Neural progenitor cell (in vitro differentiated cells): ENCODE measurements at regions not wholly inside any gene's neighbourhood (a gene's known extent, or its start where the extent isn't known, plus 50 kb on each side); places are given as distances from the start of the nearest gene placed in this dataset.
"Not testable (repeated sequence)": the region's sequence is repeated elsewhere in the genome, so short reads cannot be mapped to it uniquely, and the experiment has no call there.

Experiments used
- DNase-seq: peaks from one replicate; pipeline ENCODE4 v3.0.0-alpha.2; 2016; ENCODE audit warnings: low spot score
- H2AFZ ChIP-seq: fragments of 200-600 bp; sonication (generic); replicated peaks from 2 replicates; pipeline ENCODE4 v1.6.1; 2016; ENCODE audit warnings: antibody characterized with exemption
- H3F3A ChIP-seq: fragments of 200-600 bp; sonication (generic); 2 replicates; pipeline ENCODE4 v1.6.1; 2016; ENCODE audit warnings: antibody characterized with exemption, low read depth
- H3K27ac ChIP-seq: fragments of 200-600 bp; sonication (generic); 2 replicates; pipeline ENCODE4 v1.5.1; 2016; ENCODE audit warnings: mild to moderate bottlenecking
- H3K27me3 ChIP-seq: fragments of 200-600 bp; sonication (generic); 2 replicates; pipeline ENCODE4 v1.6.1; 2016; ENCODE audit warnings: mild to moderate bottlenecking, moderate library complexity
- H3K36me3 ChIP-seq: fragments of 200-600 bp; sonication (generic); 2 replicates; pipeline ENCODE4 v1.5.1; 2016
- H3K4me1 ChIP-seq: fragments of 200-600 bp; sonication (generic); 2 replicates; pipeline ENCODE4 v1.6.1; 2016; ENCODE audit warnings: mixed run types
- H3K4me2 ChIP-seq: fragments of 200-600 bp; sonication (generic); 2 replicates; pipeline ENCODE4 v1.6.1; 2016
- H3K4me3 ChIP-seq: fragments of 200-600 bp; sonication (generic); 2 replicates; pipeline ENCODE4 v1.5.1; 2016
- H3K79me2 ChIP-seq: fragments of 200-600 bp; sonication (generic); 2 replicates; pipeline ENCODE4 v1.6.1; 2016; ENCODE audit warnings: low read depth
- H3K9ac ChIP-seq: fragments of 200-600 bp; sonication (generic); 2 replicates; pipeline ENCODE4 v1.6.1; 2016
- H3K9me3 ChIP-seq: fragments of 200-600 bp; sonication (generic); 2 replicates; pipeline ENCODE4 v1.5.1; 2016; ENCODE audit warnings: low read depth
- H4K20me1 ChIP-seq: fragments of 200-600 bp; sonication (generic); 2 replicates; pipeline ENCODE4 v1.6.1; 2016; ENCODE audit warnings: low read depth
- H3K27ac Mint-ChIP-seq: 3 replicates; pipeline ENCODE4 v1.8.0; 2021; ENCODE audit warnings: mixed read lengths
- H3K27me3 Mint-ChIP-seq: 2 replicates; pipeline ENCODE4 v1.8.0; 2022; ENCODE audit warnings: low read depth, mild to moderate bottlenecking, inconsistent platforms, moderate library complexity, mixed read lengths; ENCODE audit not compliant: insufficient read depth
- H3K36me3 Mint-ChIP-seq: 3 replicates; pipeline ENCODE4 v1.8.0; 2021; ENCODE audit warnings: mixed read lengths
- H3K4me1 Mint-ChIP-seq: 3 replicates; pipeline ENCODE4 v1.8.0; 2021; ENCODE audit warnings: mixed read lengths
- H3K4me3 Mint-ChIP-seq: 3 replicates; pipeline ENCODE4 v1.8.0; 2021; ENCODE audit warnings: mild to moderate bottlenecking, moderate library complexity, mixed read lengths
- H3K9me3 Mint-ChIP-seq: 3 replicates; pipeline ENCODE4 v1.8.0; 2020; ENCODE audit warnings: mixed read lengths
- CTCF ChIP-seq: fragments of 200-600 bp; sonication (generic); IDR thresholded peaks from 2 replicates; pipeline ENCODE4 v1.5.1; 2017; ENCODE audit warnings: antibody characterized with exemption, mild to moderate bottlenecking
- EZH2 ChIP-seq: fragments of 200-600 bp; sonication (generic); IDR thresholded peaks from 2 replicates; pipeline ENCODE4 v1.6.1; 2017; ENCODE audit warnings: antibody characterized with exemption, mild to moderate bottlenecking, moderate library complexity
- EZH2phosphoT487 ChIP-seq: fragments of 200-600 bp; sonication (generic); IDR thresholded peaks from 2 replicates; pipeline ENCODE4 v1.6.1; 2017; ENCODE audit warnings: antibody characterized with exemption

- H3K4me2 ChIP-seq, H3K4me1 Mint-ChIP-seq, H3K27me3 ChIP-seq, H3K27ac Mint-ChIP-seq, H3K4me3 Mint-ChIP-seq, H3K36me3 Mint-ChIP-seq, H3K9ac ChIP-seq, H3K4me3 ChIP-seq, H3K27me3 Mint-ChIP-seq, H3K27ac ChIP-seq, H3K4me1 ChIP-seq, H3F3A ChIP-seq, H3K9me3 ChIP-seq, H2AFZ ChIP-seq, H3K36me3 ChIP-seq, H3K79me2 ChIP-seq, DNase-seq, H4K20me1 ChIP-seq: not testable (repeated sequence)
- peaks cover 23% of the 10 kb centered on the region for H3K9me3 Mint-ChIP-seq
Observed at GRCh38 chr2:132068407-132068806, 93.3 kb downstream of the ANKRD30BL start.

- not testable (repeated sequence) for H2AFZ ChIP-seq, H3K27ac Mint-ChIP-seq, H3K4me1 Mint-ChIP-seq, H3K4me2 ChIP-seq, H3K36me3 Mint-ChIP-seq, H4K20me1 ChIP-seq, H3K79me2 ChIP-seq, H3K9me3 ChIP-seq, H3F3A ChIP-seq, H3K27me3 ChIP-seq, H3K4me1 ChIP-seq, H3K4me3 ChIP-seq, H3K9ac ChIP-seq, H3K27me3 Mint-ChIP-seq, H3K36me3 ChIP-seq, H3K4me3 Mint-ChIP-seq, H3K27ac ChIP-seq, DNase-seq
- peaks cover 23% of the 10 kb centered on the region for H3K9me3 Mint-ChIP-seq
Observed at GRCh38 chr2:132065391-132065790, 96.4 kb downstream of the ANKRD30BL start.

GRCh38 chr2:132039609-132040236, 122.0 kb downstream of the ANKRD30BL start:
- Mint-ChIP-seq H3K4me3 (peak overlapping the region; percentile 76), H3K4me1 (peaks cover 12% of the 10 kb centered on the region)
- not testable (repeated sequence) for H3K36me3 ChIP-seq, H2AFZ ChIP-seq, DNase-seq, H3K9ac ChIP-seq, H3K4me3 ChIP-seq, H3K9me3 Mint-ChIP-seq, H3K9me3 ChIP-seq, H4K20me1 ChIP-seq, H3K79me2 ChIP-seq, H3K27ac ChIP-seq, H3K4me1 ChIP-seq, H3K27me3 Mint-ChIP-seq, H3K36me3 Mint-ChIP-seq, H3F3A ChIP-seq, H3K27ac Mint-ChIP-seq
- Histone ChIP-seq H3K27me3 (peaks cover 39% of the 10 kb centered on the region), H3K4me2 (peak overlapping the region; percentile 95)

- H3K27ac Mint-ChIP-seq: peak overlapping the region; percentile 62
- H3K9me3 Mint-ChIP-seq, H3K36me3 Mint-ChIP-seq, H3F3A ChIP-seq, H3K27me3 Mint-ChIP-seq, H4K20me1 ChIP-seq, H3K27ac ChIP-seq, H3K9ac ChIP-seq, H3K9me3 ChIP-seq, H3K4me1 ChIP-seq, H3K36me3 ChIP-seq, H3K79me2 ChIP-seq, DNase-seq: not testable (repeated sequence)
- H3K4me3 ChIP-seq: peak overlapping the region; percentile 96
- H3K4me1 Mint-ChIP-seq: peaks cover 12% of the 10 kb centered on the region
- H3K4me3 Mint-ChIP-seq: peak overlapping the region; percentile 93
- peak overlapping the region; percentile 95 for H3K4me2 ChIP-seq
- peak overlapping the region; percentile 99 for H2AFZ ChIP-seq
- H3K27me3 ChIP-seq: peaks cover 39% of the 10 kb centered on the region
Observed at GRCh38 chr2:132038883-132039235, 122.9 kb downstream of the ANKRD30BL start.

GRCh38 chr2:132038179-132038882, 123.4 kb downstream of the ANKRD30BL start:
- H3K9me3 Mint-ChIP-seq: peaks cover 2% of the 10 kb centered on the region
- H3K79me2 ChIP-seq: no peaks in the 10 kb centered on the region
- peak; percentile 60 for TF ChIP-seq EZH2phosphoT487
- TF ChIP-seq EZH2: peak; percentile 86
- no peak for TF ChIP-seq CTCF
- no peaks in the 10 kb centered on the region for H3F3A ChIP-seq
- H3K4me2 ChIP-seq: peak overlapping the region; percentile 95
- H3K4me1 ChIP-seq: peaks cover 3% of the 10 kb centered on the region
- peak; percentile 72 for DNase-seq
- H3K27me3 Mint-ChIP-seq: peaks cover 2% of the 10 kb centered on the region
- H2AFZ ChIP-seq: peak overlapping the region; percentile 99
- peak overlapping the region; percentile 93 for H3K4me3 Mint-ChIP-seq
- H3K9ac ChIP-seq: peak overlapping the region; percentile 13
- peak overlapping the region; percentile 62 for H3K27ac Mint-ChIP-seq
- no peaks in the 10 kb centered on the region for H4K20me1 ChIP-seq
- no peaks in the 10 kb centered on the region for H3K36me3 Mint-ChIP-seq
- H3K9me3 ChIP-seq: no peaks in the 10 kb centered on the region
- H3K27ac ChIP-seq: no peak overlapping the region
- peaks cover 12% of the 10 kb centered on the region for H3K4me1 Mint-ChIP-seq
- H3K36me3 ChIP-seq: no peaks in the 10 kb centered on the region
- peaks cover 39% of the 10 kb centered on the region for H3K27me3 ChIP-seq
- peak overlapping the region; percentile 96 for H3K4me3 ChIP-seq
